GM23248 (cell line): ENCODE measurements at regions not wholly inside any gene's neighbourhood (a gene's known extent, or its start where the extent isn't known, plus 50 kb on each side); places are given as distances from the start of the nearest gene placed in this dataset.

ENCODE experiments used
- DNase-seq: peaks from one replicate; pipeline ENCODE4 v3.0.0-alpha.2; 2015
- H2AFZ ChIP-seq: fragments of 200-600 bp; sonication (generic); 2 replicates; pipeline ENCODE4 v1.6.1; 2016; ENCODE audit warnings: antibody characterized with exemption
- H3F3A ChIP-seq: fragments of 200-600 bp; sonication (generic); 2 replicates; pipeline ENCODE4 v1.6.1; 2016; ENCODE audit warnings: mild to moderate bottlenecking, antibody characterized with exemption, mixed run types; ENCODE audit not compliant: insufficient read depth
- H3K27ac ChIP-seq: fragments of 200-600 bp; sonication (generic); 2 replicates; pipeline ENCODE4 v1.5.1; 2016; ENCODE audit warnings: mild to moderate bottlenecking
- H3K27me3 ChIP-seq: fragments of 200-600 bp; sonication (generic); replicated peaks from 2 replicates; pipeline ENCODE4 v1.6.1; 2016; ENCODE audit warnings: mild to moderate bottlenecking; ENCODE audit not compliant: insufficient read depth
- H3K36me3 ChIP-seq: fragments of 200-600 bp; sonication (generic); 2 replicates; pipeline ENCODE4 v1.6.1; 2016; ENCODE audit warnings: low read depth, mild to moderate bottlenecking
- H3K4me1 ChIP-seq: fragments of 200-600 bp; sonication (generic); 2 replicates; pipeline ENCODE4 v1.6.1; 2016; ENCODE audit warnings: mild to moderate bottlenecking; ENCODE audit not compliant: insufficient read depth
- H3K4me2 ChIP-seq: fragments of 200-600 bp; sonication (generic); one replicate; pipeline ENCODE4 v1.6.1; 2016; ENCODE audit warnings: mild to moderate bottlenecking; ENCODE audit not compliant: unreplicated experiment
- H3K4me3 ChIP-seq: fragments of 200-600 bp; sonication (generic); 2 replicates; pipeline ENCODE4 v1.5.1; 2016; ENCODE audit warnings: mild to moderate bottlenecking
- H3K79me2 ChIP-seq: fragments of 200-600 bp; sonication (generic); 2 replicates; pipeline ENCODE4 v1.6.1; 2016; ENCODE audit warnings: mild to moderate bottlenecking; ENCODE audit not compliant: insufficient read depth
- H3K9ac ChIP-seq: fragments of 200-600 bp; sonication (generic); 2 replicates; pipeline ENCODE4 v1.6.1; 2016; ENCODE audit warnings: mild to moderate bottlenecking
- H3K9me2 ChIP-seq: fragments of 200-600 bp; sonication (generic); 2 replicates; pipeline ENCODE4 v1.6.1; 2016; ENCODE audit warnings: mixed run types, mild to moderate bottlenecking, moderate library complexity; ENCODE audit not compliant: insufficient read depth
- H3K9me3 ChIP-seq: fragments of 200-600 bp; sonication (generic); one replicate; pipeline ENCODE4 v1.6.1; 2017; ENCODE audit warnings: low read depth
- H4K20me1 ChIP-seq: fragments of 200-600 bp; sonication (generic); 2 replicates; pipeline ENCODE4 v1.6.0; 2016; ENCODE audit not compliant: insufficient read depth
- EZH2 ChIP-seq: fragments of 200-600 bp; sonication (generic); IDR thresholded peaks from 2 replicates; pipeline ENCODE4 v1.6.1; 2018; ENCODE audit warnings: antibody characterized with exemption, mild to moderate bottlenecking; ENCODE audit not compliant: insufficient read depth, poor library complexity, severe bottlenecking
- EZH2phosphoT487 ChIP-seq: fragments of 200-600 bp; sonication (generic); IDR thresholded peaks from 2 replicates; pipeline ENCODE4 v1.6.1; 2018; ENCODE audit warnings: antibody characterized with exemption, moderate library complexity, mild to moderate bottlenecking, low read depth; ENCODE audit not compliant: insufficient read depth
- WGBS, 2 experiments: methylation state at CpG; one replicate each; pipeline ENCODE4 v1.1.6; 2015 to 2017; ENCODE audit warnings: low lambda C conversion rate in 2 of 2, low coverage in 1 of 2; ENCODE audit errors: missing lambda C conversion rate in 2 of 2; 5-methylcytosine and 5-hydroxymethylcytosine counted together
- in situ Hi-C: fragments of 300-500 bp; cut with MboI; formaldehyde crosslinking; loops from 2 replicates; pipeline ENCODE4 v1.15.0; 2020

- WGBS, 2 experiments, result 73 to 76% methylated on average over 6 of the region's 6 CpGs
- no peak overlapping the region for H2AFZ ChIP-seq
- no peaks in the 10 kb centered on the region for H4K20me1 ChIP-seq
- H3K27me3 ChIP-seq, result no peaks in the 10 kb centered on the region
- H3K4me1 ChIP-seq, result no peaks in the 10 kb centered on the region
- no peak overlapping the region for H3K9ac ChIP-seq
- H3F3A ChIP-seq, result no peaks in the 10 kb centered on the region
- H3K9me3 ChIP-seq, result no peaks in the 10 kb centered on the region
- in situ Hi-C loops, result no loop called here
- H3K4me2 ChIP-seq, result no peak overlapping the region
- H3K27ac ChIP-seq, result no peak overlapping the region
- no peak for DNase-seq
- no peaks in the 10 kb centered on the region for H3K36me3 ChIP-seq
- no peaks in the 10 kb centered on the region for H3K79me2 ChIP-seq
- no peaks in the 10 kb centered on the region for H3K9me2 ChIP-seq
- TF ChIP-seq EZH2 (no peak), EZH2phosphoT487 (no peak)
- no peak overlapping the region for H3K4me3 ChIP-seq
Observed at GRCh38 chr5:179484201-179484600, 66.2 kb upstream of the RUFY1 start.

GRCh38 chr5:179478624-179479023 is 71.7 kb upstream of the RUFY1 start:
- H3K9me2 ChIP-seq, result no peaks in the 10 kb centered on the region
- H3K27ac ChIP-seq, result no peak overlapping the region
- no peaks in the 10 kb centered on the region for H3K27me3 ChIP-seq
- no peaks in the 10 kb centered on the region for H4K20me1 ChIP-seq
- no peaks in the 10 kb centered on the region for H3F3A ChIP-seq
- H3K36me3 ChIP-seq, result no peaks in the 10 kb centered on the region
- H3K4me2 ChIP-seq, result no peak overlapping the region
- no peaks in the 10 kb centered on the region for H3K4me1 ChIP-seq
- no peak overlapping the region for H3K9ac ChIP-seq
- no peak for DNase-seq
- H2AFZ ChIP-seq, result no peak overlapping the region
- TF ChIP-seq EZH2, result no peak
- no peak for TF ChIP-seq EZH2phosphoT487
- no peak overlapping the region for H3K4me3 ChIP-seq
- H3K9me3 ChIP-seq, result no peaks in the 10 kb centered on the region
- H3K79me2 ChIP-seq, result no peaks in the 10 kb centered on the region
- WGBS, 2 experiments, result 69 to 72% methylated on average over 5 of the region's 5 CpGs
- in situ Hi-C loops, result no loop called here

- H3K4me3 ChIP-seq, result no peak overlapping the region
- no peaks in the 10 kb centered on the region for H3K9me2 ChIP-seq
- no peak overlapping the region for H3K4me2 ChIP-seq
- no peak overlapping the region for H3K9ac ChIP-seq
- H3K4me1 ChIP-seq, result no peaks in the 10 kb centered on the region
- H3K27ac ChIP-seq, result no peak overlapping the region
- H2AFZ ChIP-seq, result no peak overlapping the region
- no peaks in the 10 kb centered on the region for H3K36me3 ChIP-seq
- H3K9me3 ChIP-seq, result no peaks in the 10 kb centered on the region
- WGBS, 2 experiments, result 54 to 58% methylated on average over 18 to 19 of the region's 19 CpGs
- DNase-seq, result no peak
- no peaks in the 10 kb centered on the region for H4K20me1 ChIP-seq
- no peak for TF ChIP-seq EZH2
- TF ChIP-seq EZH2phosphoT487, result no peak
- no peaks in the 10 kb centered on the region for H3K79me2 ChIP-seq
- H3F3A ChIP-seq, result no peaks in the 10 kb centered on the region
- H3K27me3 ChIP-seq, result no peaks in the 10 kb centered on the region
- in situ Hi-C loops, result no loop called here
Observed at GRCh38 chr5:179475208-179475751, 75.1 kb upstream of the RUFY1 start.

GRCh38 chr5:179472641-179473040 is 77.7 kb upstream of the RUFY1 start:
- Histone ChIP-seq H3F3A (no peaks in the 10 kb centered on the region), H3K79me2 (no peaks in the 10 kb centered on the region), H3K27me3 (no peaks in the 10 kb centered on the region), H3K9ac (no peak overlapping the region), H3K4me3 (no peak overlapping the region), H3K4me2 (no peak overlapping the region), H3K9me2 (no peaks in the 10 kb centered on the region), H2AFZ (no peak overlapping the region), H3K4me1 (no peaks in the 10 kb centered on the region), H3K27ac (no peak overlapping the region), H4K20me1 (no peaks in the 10 kb centered on the region), H3K36me3 (no peaks in the 10 kb centered on the region), H3K9me3 (no peaks in the 10 kb centered on the region)
- 58 to 65% methylated on average over 18 of the region's 18 CpGs for WGBS, 2 experiments
- in situ Hi-C loops, result no loop called here
- DNase-seq, result no peak
- TF ChIP-seq EZH2, result no peak
- TF ChIP-seq EZH2phosphoT487, result no peak

- no peak for TF ChIP-seq EZH2
- Histone ChIP-seq H3K36me3 (no peaks in the 10 kb centered on the region), H2AFZ (no peak overlapping the region), H3K4me3 (no peak overlapping the region), H3K9me2 (no peaks in the 10 kb centered on the region), H3K27me3 (no peaks in the 10 kb centered on the region), H3K27ac (no peak overlapping the region), H3K4me2 (no peak overlapping the region), H3K4me1 (no peaks in the 10 kb centered on the region), H3K9ac (no peak overlapping the region), H4K20me1 (no peaks in the 10 kb centered on the region), H3F3A (no peaks in the 10 kb centered on the region), H3K9me3 (no peaks in the 10 kb centered on the region), H3K79me2 (no peaks in the 10 kb centered on the region)
- WGBS, 2 experiments, result 45% methylated on average over 4 of the region's 4 CpGs
- in situ Hi-C loops, result no loop called here
- DNase-seq, result no peak
Observed at GRCh38 chr5:179472174-179472573, 78.2 kb upstream of the RUFY1 start.
